ENCODE measurements at regions not wholly inside any gene's neighbourhood (a gene's known extent, or its start where the extent isn't known, plus 50 kb on each side); places are given as distances from the start of the nearest gene placed in this dataset.

DNA sequence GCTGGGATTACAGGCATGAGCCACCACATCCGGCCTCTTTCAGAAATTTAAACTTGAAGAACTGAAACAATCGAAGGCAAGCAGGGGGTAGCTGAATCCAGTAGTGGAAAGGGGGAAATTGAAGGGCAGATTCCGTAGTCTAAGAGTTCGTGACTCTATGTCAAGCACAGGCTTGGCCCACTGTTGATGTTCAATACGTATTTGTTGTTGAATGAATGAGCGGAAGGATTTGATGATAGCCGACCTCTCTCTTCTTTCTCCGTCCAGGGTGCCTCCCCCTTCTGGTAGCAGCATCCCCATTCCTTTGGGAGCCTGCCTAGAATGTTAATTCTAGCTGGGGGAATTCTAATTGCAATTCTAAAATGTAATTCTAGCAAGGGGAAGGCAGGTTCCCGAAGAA lies 59.8 kb upstream of the MED13L start:
- no peaks in the 10 kb centered on the region for H3K9me3 ChIP-seq
- no peak overlapping the region for H3K4me3 ChIP-seq
- intact Hi-C loops (cut with DNase I; ENCODE audit: low total_unique reads): no loop called here
- H3K36me3 ChIP-seq: no peaks in the 10 kb centered on the region
- TF ChIP-seq POLR2A (IDR thresholded peaks at IDR 0.05): no peak
- no peak for TF ChIP-seq POLR2AphosphoS5 (IDR thresholded peaks at IDR 0.05)
- TF ChIP-seq, protein P1, sequence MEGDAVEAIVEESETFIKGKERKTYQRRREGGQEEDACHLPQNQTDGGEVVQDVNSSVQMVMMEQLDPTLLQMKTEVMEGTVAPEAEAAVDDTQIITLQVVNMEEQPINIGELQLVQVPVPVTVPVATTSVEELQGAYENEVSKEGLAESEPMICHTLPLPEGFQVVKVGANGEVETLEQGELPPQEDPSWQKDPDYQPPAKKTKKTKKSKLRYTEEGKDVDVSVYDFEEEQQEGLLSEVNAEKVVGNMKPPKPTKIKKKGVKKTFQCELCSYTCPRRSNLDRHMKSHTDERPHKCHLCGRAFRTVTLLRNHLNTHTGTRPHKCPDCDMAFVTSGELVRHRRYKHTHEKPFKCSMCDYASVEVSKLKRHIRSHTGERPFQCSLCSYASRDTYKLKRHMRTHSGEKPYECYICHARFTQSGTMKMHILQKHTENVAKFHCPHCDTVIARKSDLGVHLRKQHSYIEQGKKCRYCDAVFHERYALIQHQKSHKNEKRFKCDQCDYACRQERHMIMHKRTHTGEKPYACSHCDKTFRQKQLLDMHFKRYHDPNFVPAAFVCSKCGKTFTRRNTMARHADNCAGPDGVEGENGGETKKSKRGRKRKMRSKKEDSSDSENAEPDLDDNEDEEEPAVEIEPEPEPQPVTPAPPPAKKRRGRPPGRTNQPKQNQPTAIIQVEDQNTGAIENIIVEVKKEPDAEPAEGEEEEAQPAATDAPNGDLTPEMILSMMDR (IDR thresholded peaks at IDR 0.05): no peak
- DNase-seq (ENCODE audit: low spot score in 2 of 2): no peak
- no peaks in the 10 kb centered on the region for H3K27me3 ChIP-seq
- H3K27ac ChIP-seq: no peak overlapping the region
- no peaks in the 10 kb centered on the region for H3K4me1 ChIP-seq

DNA sequence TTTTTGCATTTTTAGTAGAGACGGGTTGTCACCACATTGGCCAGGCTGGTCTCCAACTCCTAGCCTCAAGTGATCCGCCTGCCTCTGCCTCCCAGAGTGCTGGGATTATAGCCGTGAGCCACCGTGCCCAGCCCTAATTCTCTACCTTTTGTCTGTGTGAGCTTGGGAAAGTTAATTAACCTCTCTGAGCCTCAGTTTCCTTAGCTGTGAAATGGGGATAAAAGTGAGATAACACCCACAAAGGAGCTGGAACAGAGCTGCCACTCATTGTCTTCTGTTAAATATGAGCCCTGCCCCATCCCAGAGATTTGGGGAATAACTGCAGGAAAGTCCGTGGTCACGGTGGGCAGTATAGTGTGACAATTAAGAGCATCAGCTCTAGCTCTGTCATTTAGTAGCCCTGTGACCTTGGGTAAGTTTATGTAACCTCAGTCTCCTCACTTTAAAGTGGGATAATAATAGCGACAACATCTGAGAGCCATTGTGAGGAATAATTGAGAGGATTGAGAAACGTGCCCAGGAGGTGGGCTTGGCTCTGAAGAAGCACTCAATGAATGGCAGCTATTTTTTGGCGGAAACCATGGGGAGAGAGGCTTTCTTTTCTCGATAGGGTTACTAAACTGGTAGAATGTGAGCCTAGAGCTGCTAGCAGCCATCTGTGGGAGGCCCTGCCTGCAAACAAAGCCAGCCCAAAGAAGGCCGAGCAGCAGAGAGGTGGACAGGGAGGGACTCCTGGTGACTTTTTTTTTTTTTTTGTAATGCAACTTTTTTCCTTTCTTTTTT lies 60.8 kb upstream of the MED13L start:
- Histone ChIP-seq H3K4me3 (no peak overlapping the region), H3K36me3 (no peaks in the 10 kb centered on the region), H3K27me3 (no peaks in the 10 kb centered on the region), H3K27ac (no peak overlapping the region), H3K4me1 (no peaks in the 10 kb centered on the region), H3K9me3 (no peaks in the 10 kb centered on the region)
- TF ChIP-seq, protein P1 (IDR thresholded peaks at IDR 0.05): no peak
- TF ChIP-seq POLR2A (IDR thresholded peaks at IDR 0.05) (no peak), POLR2AphosphoS5 (IDR thresholded peaks at IDR 0.05) (no peak)
- intact Hi-C loops (cut with DNase I; ENCODE audit: low total_unique reads): no loop called here
- no peak for DNase-seq (ENCODE audit: low spot score in 2 of 2)

DNA sequence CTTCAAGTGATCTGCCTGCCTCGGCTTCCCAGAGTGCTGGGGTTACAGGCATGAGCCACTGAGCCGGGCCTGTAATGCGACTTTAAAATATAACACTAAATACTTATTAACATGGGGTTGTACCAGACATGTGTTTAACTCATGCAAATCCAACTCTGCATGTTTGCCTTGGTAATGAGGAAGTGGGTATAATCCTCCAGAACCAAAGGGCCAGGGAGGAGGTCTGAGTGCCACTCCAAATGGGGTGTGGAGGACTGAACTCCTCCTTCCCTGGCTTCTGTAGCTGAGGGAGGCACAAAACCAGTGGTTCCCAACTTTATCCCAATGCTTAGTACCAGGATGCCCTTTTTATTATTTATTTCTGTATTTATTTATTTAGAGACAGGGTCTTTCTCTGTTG lies 61.6 kb upstream of the MED13L start:
- H3K27ac ChIP-seq: no peak overlapping the region
- no peak overlapping the region for H3K4me3 ChIP-seq
- no peaks in the 10 kb centered on the region for H3K4me1 ChIP-seq
- intact Hi-C loops (cut with DNase I; ENCODE audit: low total_unique reads): no loop called here
- no peak for DNase-seq (ENCODE audit: low spot score in 2 of 2)
- no peaks in the 10 kb centered on the region for H3K27me3 ChIP-seq
- H3K9me3 ChIP-seq: no peaks in the 10 kb centered on the region
- H3K36me3 ChIP-seq: no peaks in the 10 kb centered on the region
- TF ChIP-seq POLR2A (IDR thresholded peaks at IDR 0.05) (no peak), POLR2AphosphoS5 (IDR thresholded peaks at IDR 0.05) (no peak)
- TF ChIP-seq, protein P1 (IDR thresholded peaks at IDR 0.05): no peak

DNA sequence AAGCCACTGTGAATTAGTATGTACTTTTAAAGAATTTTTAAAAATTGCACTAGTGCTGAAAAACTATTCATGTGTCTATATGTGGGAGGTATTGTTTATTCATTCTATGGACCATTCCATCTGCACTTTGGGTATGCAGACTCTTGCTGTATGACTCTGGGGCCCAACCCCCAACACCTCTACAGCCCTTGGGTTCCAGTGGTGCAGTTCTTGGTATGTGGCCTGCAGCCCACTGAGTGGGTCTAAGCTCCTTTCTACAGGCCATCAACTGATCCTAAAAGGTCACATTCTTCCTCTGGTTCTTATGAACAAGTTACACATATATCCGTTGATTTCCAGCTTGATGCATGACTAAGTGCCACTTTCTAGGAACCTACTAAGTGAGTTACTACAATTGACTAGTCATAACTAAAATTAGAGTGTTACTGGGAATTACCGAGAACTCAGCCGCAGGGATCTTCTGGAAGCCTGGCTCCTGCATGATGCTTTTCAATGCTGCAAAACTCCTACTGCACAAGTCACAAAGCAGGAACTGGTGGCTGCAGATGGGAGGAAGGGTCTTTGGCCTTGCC lies 62.4 kb upstream of the MED13L start:
- no peak for DNase-seq (ENCODE audit: low spot score in 2 of 2)
- Histone ChIP-seq H3K27ac (no peak overlapping the region), H3K27me3 (no peaks in the 10 kb centered on the region), H3K4me1 (no peaks in the 10 kb centered on the region), H3K9me3 (no peaks in the 10 kb centered on the region), H3K4me3 (no peak overlapping the region), H3K36me3 (no peaks in the 10 kb centered on the region)
- TF ChIP-seq, protein P1 (IDR thresholded peaks at IDR 0.05): no peak
- TF ChIP-seq POLR2AphosphoS5 (IDR thresholded peaks at IDR 0.05) (no peak), POLR2A (IDR thresholded peaks at IDR 0.05) (no peak)
- intact Hi-C loops (cut with DNase I; ENCODE audit: low total_unique reads): no loop called here

DNA sequence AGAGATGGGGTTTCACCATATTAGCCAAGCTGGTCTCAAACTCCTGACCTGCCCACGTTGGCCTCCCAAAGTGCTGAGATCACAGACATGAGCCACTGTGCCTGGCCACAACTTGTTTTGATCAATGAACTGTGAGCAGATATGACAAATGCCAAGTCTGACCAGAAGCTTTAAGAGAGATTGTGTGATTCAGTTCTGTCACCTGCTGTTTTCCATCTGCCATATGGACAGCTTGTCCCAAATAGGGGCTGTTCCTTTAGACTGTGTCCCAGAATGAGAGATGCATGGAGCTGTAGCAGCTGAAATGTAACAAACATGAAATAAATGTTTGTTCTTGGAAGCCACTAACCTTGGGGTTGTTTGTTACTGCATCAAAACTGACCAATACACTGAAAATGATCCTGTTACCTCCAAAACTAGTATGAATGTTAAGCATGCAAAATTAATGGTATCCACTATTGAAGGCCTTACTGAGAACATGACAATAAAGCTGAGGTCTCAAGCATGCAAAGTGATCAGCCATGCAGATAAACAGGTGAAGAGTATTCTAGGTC lies 65.9 kb upstream of the MED13L start:
- intact Hi-C loops (cut with DNase I; ENCODE audit: low total_unique reads): no loop called here
- TF ChIP-seq POLR2A (IDR thresholded peaks at IDR 0.05): no peak
- TF ChIP-seq POLR2AphosphoS5 (IDR thresholded peaks at IDR 0.05): no peak
- TF ChIP-seq, protein P1 (IDR thresholded peaks at IDR 0.05): no peak
- Histone ChIP-seq H3K27me3 (no peaks in the 10 kb centered on the region), H3K9me3 (no peaks in the 10 kb centered on the region), H3K27ac (no peak overlapping the region), H3K4me3 (no peak overlapping the region), H3K36me3 (no peaks in the 10 kb centered on the region), H3K4me1 (peaks cover 0 to 5% of the 10 kb centered on the region in 2 donors)
- no peak for DNase-seq (ENCODE audit: low spot score in 2 of 2)

Data from breast epithelium (tissue), 4 donors.